Heart right ventricle (tissue), 16 donors: ENCODE measurements at regions not wholly inside any gene's neighbourhood (a gene's known extent, or its start where the extent isn't known, plus 50 kb on each side); places are given as distances from the start of the nearest gene placed in this dataset.

ENCODE experiments used
- ATAC-seq, 8 donors: fragments of 200-7000 bp; cut with Tn5 transposase; one replicate each; pipeline ENCODE4 v1.9.1; 2020; ENCODE audit warnings: mild to moderate bottlenecking in 8 of 8, moderate library complexity in 8 of 8, moderate number of reproducible peaks in 1 of 8
- DNase-seq, 2 donors: peaks; one replicate each; pipeline ENCODE4 v3.0.0-alpha.2; 2020
- H3K27ac ChIP-seq, 10 donors: fragments of 200-600 bp; sonication (generic) in 2 of 10; one replicate each; pipeline versions ENCODE4 v1.5.0 to v1.8.0; 2020 to 2022; ENCODE audit warnings: mild to moderate bottlenecking in 3 of 10
- H3K27me3 ChIP-seq, 7 donors: fragments of 200-600 bp; one replicate each; pipeline ENCODE4 v1.8.0; 2021 to 2022; ENCODE audit warnings: mild to moderate bottlenecking in 2 of 7
- H3K36me3 ChIP-seq, 9 donors: fragments of 200-600 bp; sonication (generic) in 1 of 9; one replicate each; pipeline versions ENCODE4 v1.5.0 to v1.8.0; 2020 to 2022; ENCODE audit warnings: mild to moderate bottlenecking in 2 of 9
- H3K4me1 ChIP-seq, 9 donors: fragments of 200-600 bp; sonication (generic) in 1 of 9; one replicate each; pipeline versions ENCODE4 v1.5.0 to v1.8.0; 2020 to 2022; ENCODE audit warnings: mild to moderate bottlenecking in 4 of 9
- H3K4me3 ChIP-seq, 10 donors: fragments of 200-600 bp; sonication (generic) in 2 of 10; one replicate each; pipeline versions ENCODE4 v1.5.0 to v1.8.0; 2020 to 2022; ENCODE audit warnings: mild to moderate bottlenecking in 7 of 10, moderate library complexity in 2 of 10
- H3K9me3 ChIP-seq, 11 donors: fragments of 200-600 bp in 10 of 11; sonication (generic) in 2 of 11; one replicate each; pipeline versions ENCODE4 v1.5.0 to v1.8.0; 2013 to 2022; ENCODE audit warnings: mild to moderate bottlenecking in 2 of 11, control low read depth in 1 of 11, moderate library complexity in 1 of 11
- CTCF ChIP-seq, 9 donors: fragments of 200-600 bp; sonication (generic) in 2 of 9; IDR thresholded peaks; one replicate each; pipeline versions ENCODE4 v1.5.0 to v1.8.0; 2021 to 2022; ENCODE audit warnings: antibody characterized with exemption in 9 of 9, mild to moderate bottlenecking in 5 of 9, moderate library complexity in 1 of 9
- WGBS, 2 donors: extraction: QIAGEN DNeasy Blood & Tissue Kit; methylation state at CpG; one replicate each; pipeline ENCODE4 v1.1.7; 2013; ENCODE audit warnings: inconsistent platforms in 1 of 2; 5-methylcytosine and 5-hydroxymethylcytosine counted together
- intact Hi-C, 10 donors: fragments of 100-400 bp; cut with DNase I; formaldehyde crosslinking; loops; one replicate each; pipeline versions ENCODE4 v1.11.1 to v1.14.2; 2022
- donor health status: Arrhythmogenic right ventricular cardiomyopathy.
- donor health status: ischemic (EF 13 %, LVEDD 7.1; RV severe dilation, severe dysfunction).
- donor health status: healthy with polysubstance abuse.
- donor health status: DM: no; HTN: yes; CAD: no.
- donor health status: DM: no; HTN: no; CAD: no.
- donor health status: ischemic (EF 25% LVEDD 6.9; RV normal size, moderate dysfunction).
- donor health status: ischemic (EF 25% LVEDD 5.7; RV mildly dilated, moderate dysfunction).
- donor health status: healthy.
- donor health status: DM: yes; HTN: yes; CAD: no.
- donor health status: Ischemic cardiomyopathy.
- donor health status: ischemic (EF 35%, LVEDD 5.7; RV mildly dilated, moderate dysfunction).
- donor health status: nonischemic (EF 11% LVEDD 7.7; RV severe dilation, severe dysfunction).
- donor health status: DM: yes; HTN: yes; CAD: no.
- donor health status: PGD.
- donor health status: ischemic (EF 29% LVEDD 5.4; RV normal size, mild dysfunction).
- donor health status: nonischemic (EF 23%, LVEDD 6.1; RV moderate dilation, normal function).

- ATAC-seq, result no peak
- no peak overlapping the region for H3K4me3 ChIP-seq
- no peaks in the 10 kb centered on the region for H3K27me3 ChIP-seq
- no peaks in the 10 kb centered on the region for H3K36me3 ChIP-seq
- intact Hi-C loops, result no loop called here
- H3K27ac ChIP-seq, result no peak overlapping the region
- DNase-seq, result no peak
- TF ChIP-seq CTCF (IDR thresholded peaks at IDR 0.05), result no peak
- peaks cover 0 to 15% (median 3%) of the 10 kb centered on the region in 11 donors for H3K9me3 ChIP-seq
- H3K4me1 ChIP-seq, result no peaks in the 10 kb centered on the region
Observed at GRCh38 chr15:95853350-95853749, 477.1 kb upstream of the NR2F2 start.

GRCh38 chr15:95857124-95857757 is 473.3 kb upstream of the NR2F2 start:
- H3K27me3 ChIP-seq, result no peaks in the 10 kb centered on the region
- intact Hi-C loops, result no loop called here
- peaks cover 0 to 5% (median 0%) of the 10 kb centered on the region in 11 donors for H3K9me3 ChIP-seq
- H3K4me3 ChIP-seq, result no peak overlapping the region
- WGBS, 2 donors, result 71 to 74% methylated on average over 4 of the region's 4 CpGs
- H3K27ac ChIP-seq, result peak overlapping the region; percentile 6 to 49 (median 30)
- no peaks in the 10 kb centered on the region for H3K36me3 ChIP-seq
- no peak for TF ChIP-seq CTCF (IDR thresholded peaks at IDR 0.05)
- DNase-seq (no peak), ATAC-seq (no peak)
- no peaks in the 10 kb centered on the region for H3K4me1 ChIP-seq

GRCh38 chr15:95857758-95858157 is 472.7 kb upstream of the NR2F2 start:
- H3K36me3 ChIP-seq, result no peaks in the 10 kb centered on the region
- no peak for TF ChIP-seq CTCF (IDR thresholded peaks at IDR 0.05)
- H3K27me3 ChIP-seq, result no peaks in the 10 kb centered on the region
- no peak overlapping the region for H3K4me3 ChIP-seq
- peak overlapping the region in 8 of 10 donors; percentile 6 to 49 (median 30) for H3K27ac ChIP-seq
- no peaks in the 10 kb centered on the region for H3K4me1 ChIP-seq
- no peak for DNase-seq
- intact Hi-C loops, result no loop called here
- ATAC-seq, result peak in 3 of 8 donors; percentile 42 to 65 (median 50)
- peaks cover 0 to under 1% (median 0%) of the 10 kb centered on the region in 11 donors for H3K9me3 ChIP-seq

- Histone ChIP-seq H3K27me3 (no peaks in the 10 kb centered on the region), H3K4me3 (no peak overlapping the region), H3K36me3 (no peaks in the 10 kb centered on the region), H3K9me3 (no peaks in the 10 kb centered on the region), H3K27ac (no peak overlapping the region), H3K4me1 (no peaks in the 10 kb centered on the region)
- TF ChIP-seq CTCF (IDR thresholded peaks at IDR 0.05), result no peak
- ATAC-seq (no peak), DNase-seq (no peak)
- intact Hi-C loops, result no loop called here
- WGBS, 2 donors, result 95 to 97% methylated on average over 1 of the region's 1 CpG
Observed at GRCh38 chr15:95860406-95860805, 470.1 kb upstream of the NR2F2 start.
